Brain microvascular endothelial cell (primary cell): ENCODE measurements at regions not wholly inside any gene's neighbourhood (a gene's known extent, or its start where the extent isn't known, plus 50 kb on each side); places are given as distances from the start of the nearest gene placed in this dataset.

Experiments
- DNase-seq: peaks from one replicate; pipeline ENCODE4 v3.0.0-alpha.2; 2020
- H3K27ac ChIP-seq: fragments of 250-450 bp; sonication (Bioruptor Pico); 2 replicates; pipeline ENCODE4 v1.5.1; 2020; ENCODE audit warnings: mild to moderate bottlenecking, moderate library complexity
- H3K27me3 ChIP-seq: fragments of 250-450 bp; sonication (Bioruptor Pico); replicated peaks from 2 replicates; pipeline ENCODE4 v1.5.1; 2020; ENCODE audit warnings: mild to moderate bottlenecking
- H3K36me3 ChIP-seq: fragments of 250-450 bp; sonication (Bioruptor Pico); replicated peaks from 2 replicates; pipeline ENCODE4 v1.5.1; 2020; ENCODE audit warnings: mild to moderate bottlenecking
- H3K4me3 ChIP-seq: 2 replicates; pipeline ENCODE4 v1.5.1; 2011; ENCODE audit warnings: low read depth, mild to moderate bottlenecking, control low read depth, low read length, moderate library complexity
- CTCF ChIP-seq: IDR thresholded peaks from 2 replicates; pipeline ENCODE4 v1.5.1; 2011; ENCODE audit warnings: low read depth, mild to moderate bottlenecking, moderate library complexity, low read length, control low read depth, inconsistent platforms; ENCODE audit errors: missing control alignments
- in situ Hi-C: cut with HindIII; loops from 2 replicates; pipeline ENCODE4 v1.10.0; 2017; ENCODE audit warnings: low sequenced_read_pairs, low pct_ligation_motif_present

DNA sequence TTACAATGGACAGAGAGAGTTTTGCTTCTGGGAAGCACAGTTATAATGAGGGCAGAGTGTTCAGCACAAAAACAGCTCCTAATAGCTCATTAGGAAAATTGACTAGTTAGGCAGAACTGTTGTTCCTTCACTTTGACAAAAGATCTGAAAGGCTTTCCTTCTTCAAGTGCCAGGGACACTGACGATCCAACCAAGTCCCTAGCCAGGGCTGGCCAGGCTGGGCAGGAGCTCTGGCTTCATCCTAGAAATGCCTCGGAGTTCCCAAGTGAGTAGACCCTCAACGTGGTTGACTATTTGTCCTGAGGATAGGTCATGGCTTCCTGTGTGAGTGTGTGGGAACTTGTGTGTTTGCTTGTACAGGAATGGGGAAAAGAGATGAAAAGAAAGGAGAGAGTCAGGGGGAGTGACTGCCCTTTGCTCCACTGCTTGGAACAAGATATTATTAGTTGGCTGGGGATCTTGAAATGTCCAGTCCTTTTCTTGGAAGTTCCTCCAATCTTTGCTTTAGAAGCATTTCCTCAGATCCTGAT, 617.9 kb downstream of the NTRK3 start:
- no peaks in the 10 kb centered on the region for H3K27me3 ChIP-seq
- H3K36me3 ChIP-seq, result no peaks in the 10 kb centered on the region
- no peak overlapping the region for H3K27ac ChIP-seq
- TF ChIP-seq CTCF, result no peak
- in situ Hi-C loops, result no loop called here
- no peak for DNase-seq
- H3K4me3 ChIP-seq, result no peak overlapping the region

DNA sequence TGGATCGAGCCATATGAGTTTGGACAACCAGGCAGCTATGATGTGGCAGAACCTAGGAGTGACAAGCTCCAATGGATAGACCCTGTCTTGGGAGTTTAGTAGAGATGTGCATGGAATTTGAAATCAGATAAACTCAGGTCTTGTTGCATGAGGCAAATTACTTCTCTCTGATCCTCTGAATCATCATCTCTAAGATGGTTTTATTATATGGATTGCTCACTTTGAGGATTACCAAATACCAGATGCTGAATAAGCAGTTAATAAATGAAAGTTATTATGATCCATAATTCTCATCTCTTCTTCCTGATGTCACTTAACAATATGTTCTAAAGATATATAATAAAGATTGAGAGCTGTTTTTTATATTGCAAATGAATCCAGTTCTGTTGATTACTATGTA, 622.2 kb downstream of the NTRK3 start:
- TF ChIP-seq CTCF, result no peak
- no peaks in the 10 kb centered on the region for H3K27me3 ChIP-seq
- DNase-seq, result no peak
- in situ Hi-C loops, result no loop called here
- no peak overlapping the region for H3K4me3 ChIP-seq
- no peak overlapping the region for H3K27ac ChIP-seq
- H3K36me3 ChIP-seq, result no peaks in the 10 kb centered on the region

GRCh38 chr15:87633525-87633924, 623.0 kb downstream of the NTRK3 start:
- Histone ChIP-seq H3K27me3 (no peaks in the 10 kb centered on the region), H3K27ac (no peak overlapping the region), H3K36me3 (no peaks in the 10 kb centered on the region), H3K4me3 (no peak overlapping the region)
- DNase-seq, result no peak
- TF ChIP-seq CTCF, result no peak
- in situ Hi-C loops, result no loop called here

- TF ChIP-seq CTCF, result no peak
- Histone ChIP-seq H3K36me3 (no peaks in the 10 kb centered on the region), H3K4me3 (no peak overlapping the region), H3K27ac (no peak overlapping the region), H3K27me3 (no peaks in the 10 kb centered on the region)
- no peak for DNase-seq
- in situ Hi-C loops, result no loop called here
These were observed 624.2 kb downstream of the NTRK3 start for GRCh38 chr15:87632364-87632763.

- in situ Hi-C loops, result no loop called here
- no peaks in the 10 kb centered on the region for H3K27me3 ChIP-seq
- no peak for TF ChIP-seq CTCF
- no peak for DNase-seq
- H3K4me3 ChIP-seq, result no peak overlapping the region
- H3K27ac ChIP-seq, result no peak overlapping the region
- H3K36me3 ChIP-seq, result no peaks in the 10 kb centered on the region
These were observed 624.8 kb downstream of the NTRK3 start for GRCh38 chr15:87631775-87632174.

- no peak overlapping the region for H3K4me3 ChIP-seq
- no peak for DNase-seq
- no peaks in the 10 kb centered on the region for H3K36me3 ChIP-seq
- in situ Hi-C loops, result no loop called here
- no peaks in the 10 kb centered on the region for H3K27me3 ChIP-seq
- H3K27ac ChIP-seq, result no peak overlapping the region
- TF ChIP-seq CTCF, result no peak
These were observed 625.4 kb downstream of the NTRK3 start for GRCh38 chr15:87631093-87631492.
